Muscle layer of colon (tissue), 2 donors: ENCODE measurements at regions not wholly inside any gene's neighbourhood (a gene's known extent, or its start where the extent isn't known, plus 50 kb on each side); places are given as distances from the start of the nearest gene placed in this dataset.
"Not testable (repeated sequence)": the region's sequence is repeated elsewhere in the genome, so short reads cannot be mapped to it uniquely, and the experiment has no call there.

Experiments used
- H3K27ac ChIP-seq: one replicate; pipeline ENCODE4 v1.7.0; 2013; ENCODE audit warnings: low read depth, mild to moderate bottlenecking, low read length, moderate library complexity
- H3K27me3 ChIP-seq, 2 donors: one replicate each; pipeline ENCODE4 v1.7.0; 2013; ENCODE audit warnings: low read length in 2 of 2, mild to moderate bottlenecking in 2 of 2; ENCODE audit not compliant: insufficient read depth in 2 of 2, control insufficient read depth in 1 of 2
- H3K36me3 ChIP-seq: one replicate; pipeline ENCODE4 v1.7.0; 2013; ENCODE audit warnings: mild to moderate bottlenecking, low read length; ENCODE audit not compliant: insufficient read depth
- H3K4me1 ChIP-seq: one replicate; pipeline ENCODE4 v1.7.0; 2013; ENCODE audit warnings: mild to moderate bottlenecking, low read length; ENCODE audit not compliant: insufficient read depth
- H3K4me3 ChIP-seq, 2 donors: one replicate each; pipeline ENCODE4 v1.7.0; 2013; ENCODE audit warnings: low read length in 2 of 2, low read depth in 1 of 2, mild to moderate bottlenecking in 1 of 2, moderate library complexity in 1 of 2
- H3K9ac ChIP-seq: one replicate; pipeline ENCODE4 v1.7.0; 2013; ENCODE audit warnings: low read length
- H3K9me3 ChIP-seq: one replicate; pipeline ENCODE4 v1.7.0; 2013; ENCODE audit warnings: mild to moderate bottlenecking, low read length
- donor health status: abdominal sarcoma.
- donor health status: Adenocarcinoma of cecum.

DNA sequence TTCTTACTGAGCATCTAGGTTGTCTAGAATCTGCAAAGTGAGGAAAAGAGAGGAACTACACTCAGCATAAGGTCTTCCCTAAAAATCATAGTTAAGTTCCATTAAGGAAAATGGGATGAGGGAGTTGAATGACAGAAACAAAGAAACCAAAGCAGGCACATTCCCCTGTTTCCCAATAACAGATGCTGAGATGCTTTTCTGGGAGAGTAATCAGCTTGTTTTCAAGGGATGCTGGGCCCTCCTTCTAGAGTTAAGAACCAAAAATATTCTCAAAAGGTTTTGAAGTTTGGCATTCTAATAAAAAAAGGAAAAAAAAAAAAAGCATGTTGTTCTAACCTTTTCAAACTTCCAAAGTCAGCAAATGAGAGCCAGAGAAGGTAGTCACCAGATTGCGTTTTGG is 105.2 kb upstream of the ZNF648 start:
- Histone ChIP-seq H3K4me3 (no peak overlapping the region), H3K9ac (no peak overlapping the region), H3K27ac (no peak overlapping the region), H3K4me1 (no peaks in the 10 kb centered on the region), H3K9me3 (no peaks in the 10 kb centered on the region), H3K36me3 (no peaks in the 10 kb centered on the region), H3K27me3 (no peaks in the 10 kb centered on the region)

DNA sequence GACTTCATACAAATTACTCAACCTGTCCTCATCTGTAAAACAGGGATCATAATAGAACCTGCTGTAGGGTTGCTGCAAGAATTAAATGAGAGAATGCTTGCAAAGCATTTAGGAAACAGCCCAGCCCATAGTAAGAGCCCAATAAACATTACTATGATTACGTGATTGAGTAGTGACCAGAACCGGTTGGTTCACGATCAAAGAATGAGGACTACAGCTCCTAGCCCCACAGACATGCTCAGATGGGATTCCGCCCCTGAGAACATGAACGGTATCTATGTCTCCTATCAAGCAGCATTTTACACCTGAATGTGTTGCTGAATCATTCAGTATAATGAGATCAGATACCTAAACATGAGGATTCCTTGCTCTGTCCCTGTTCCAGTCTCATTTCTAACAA is 104.8 kb upstream of the ZNF648 start:
- no peaks in the 10 kb centered on the region for H3K27me3 ChIP-seq
- no peak overlapping the region for H3K9ac ChIP-seq
- no peaks in the 10 kb centered on the region for H3K4me1 ChIP-seq
- no peak overlapping the region for H3K27ac ChIP-seq
- no peak overlapping the region for H3K4me3 ChIP-seq
- no peaks in the 10 kb centered on the region for H3K36me3 ChIP-seq
- no peaks in the 10 kb centered on the region for H3K9me3 ChIP-seq

DNA sequence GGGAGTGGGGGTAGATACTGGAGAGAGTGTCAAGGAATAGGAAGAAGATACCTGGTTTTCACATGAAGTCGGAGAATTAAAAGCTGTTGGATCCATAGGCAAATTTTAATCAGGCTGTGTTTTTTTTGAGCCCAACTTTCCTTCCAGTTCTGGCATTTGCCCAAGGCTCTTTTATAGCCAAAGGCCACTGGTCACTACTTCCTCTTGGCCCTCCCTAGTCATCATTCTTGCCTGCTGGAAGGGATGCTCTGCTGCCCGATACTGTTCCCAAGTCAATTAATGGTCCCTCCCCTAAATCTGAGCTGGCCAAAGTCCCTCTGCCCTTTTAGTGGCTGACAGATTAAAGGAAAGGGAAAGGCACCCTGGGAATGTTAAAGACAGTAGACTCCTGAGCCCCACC is 102.8 kb upstream of the ZNF648 start:
- no peak overlapping the region for H3K27ac ChIP-seq
- no peaks in the 10 kb centered on the region for H3K36me3 ChIP-seq
- no peak overlapping the region for H3K4me3 ChIP-seq

DNA sequence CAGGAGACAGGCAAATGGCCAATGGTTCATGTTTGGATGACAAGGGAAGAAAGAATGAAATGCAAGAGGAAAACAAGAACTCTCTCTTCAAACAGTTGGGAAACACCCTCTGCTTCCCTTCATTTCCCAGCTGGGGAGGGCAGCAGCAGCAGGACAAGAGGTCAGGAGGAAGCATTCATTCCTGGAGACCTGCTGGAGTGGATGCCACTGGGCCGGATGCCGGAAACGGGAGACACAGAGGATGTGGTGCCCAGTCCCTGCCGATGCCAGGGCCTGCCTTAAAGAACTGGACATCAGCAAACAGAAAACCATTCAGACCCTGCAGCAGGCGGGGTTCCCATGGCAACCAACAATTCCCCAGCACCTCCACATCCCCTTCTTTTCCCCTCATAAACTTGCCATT is 102.3 kb upstream of the ZNF648 start:
- Histone ChIP-seq H3K27ac (no peak overlapping the region), H3K27me3 (no peaks in the 10 kb centered on the region), H3K4me3 (no peak overlapping the region), H3K36me3 (no peaks in the 10 kb centered on the region), H3K9ac (no peak overlapping the region), H3K4me1 (no peaks in the 10 kb centered on the region), H3K9me3 (no peaks in the 10 kb centered on the region)

More for the DNA sequence above, 102.8 kb upstream of the ZNF648 start:
- Histone ChIP-seq H3K9me3 (no peaks in the 10 kb centered on the region), H3K9ac (no peak overlapping the region), H3K27me3 (no peaks in the 10 kb centered on the region), H3K4me1 (no peaks in the 10 kb centered on the region)

DNA sequence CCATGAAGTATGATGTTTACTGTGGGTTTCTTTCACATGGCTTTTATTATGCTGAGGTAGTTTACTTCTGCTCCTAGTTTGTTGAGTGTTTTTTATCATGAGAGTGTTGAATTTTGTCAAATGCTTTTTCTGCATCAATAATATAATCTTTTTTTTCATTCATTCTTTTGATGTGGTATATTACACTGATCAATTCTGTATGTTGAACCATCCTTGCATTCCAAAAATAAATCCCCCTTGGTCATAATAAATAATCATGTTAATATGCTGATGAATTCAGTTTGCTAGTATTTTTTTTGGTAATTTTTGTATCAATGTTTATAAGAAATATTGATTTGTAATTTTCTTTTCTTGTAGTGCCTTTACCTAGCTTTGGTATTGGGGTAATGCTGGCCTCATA is 97.9 kb upstream of the ZNF648 start:
- no peak overlapping the region for H3K9ac ChIP-seq
- no peaks in the 10 kb centered on the region for H3K27me3 ChIP-seq
- H3K4me3 ChIP-seq, result no peak overlapping the region
- H3K4me1 ChIP-seq, result no peaks in the 10 kb centered on the region
- no peaks in the 10 kb centered on the region for H3K36me3 ChIP-seq
- H3K9me3 ChIP-seq, result no peaks in the 10 kb centered on the region
- no peak overlapping the region for H3K27ac ChIP-seq

DNA sequence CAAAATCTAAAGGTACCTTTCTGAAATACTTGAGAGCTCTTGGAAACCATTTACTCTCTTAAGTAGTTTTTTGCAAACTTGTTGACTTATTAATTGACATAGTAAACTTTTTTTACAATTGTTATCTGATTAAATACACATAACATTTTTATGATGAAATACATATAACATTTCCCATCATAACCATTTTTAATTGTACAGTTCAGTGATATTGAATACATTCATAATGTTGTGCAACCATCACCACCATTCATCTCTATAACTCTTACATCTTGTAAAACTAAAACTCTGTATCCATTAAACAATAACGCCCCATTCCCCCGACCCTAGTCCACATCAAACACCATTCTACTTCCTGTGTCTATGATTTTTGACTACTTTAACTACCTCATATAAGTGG is 95.7 kb upstream of the ZNF648 start:
- no peaks in the 10 kb centered on the region for H3K4me1 ChIP-seq
- H3K9ac ChIP-seq, result no peak overlapping the region
- no peaks in the 10 kb centered on the region for H3K36me3 ChIP-seq
- no peak overlapping the region for H3K27ac ChIP-seq
- H3K4me3 ChIP-seq, result no peak overlapping the region
- H3K27me3 ChIP-seq, result no peaks in the 10 kb centered on the region
- H3K9me3 ChIP-seq, result no peaks in the 10 kb centered on the region

DNA sequence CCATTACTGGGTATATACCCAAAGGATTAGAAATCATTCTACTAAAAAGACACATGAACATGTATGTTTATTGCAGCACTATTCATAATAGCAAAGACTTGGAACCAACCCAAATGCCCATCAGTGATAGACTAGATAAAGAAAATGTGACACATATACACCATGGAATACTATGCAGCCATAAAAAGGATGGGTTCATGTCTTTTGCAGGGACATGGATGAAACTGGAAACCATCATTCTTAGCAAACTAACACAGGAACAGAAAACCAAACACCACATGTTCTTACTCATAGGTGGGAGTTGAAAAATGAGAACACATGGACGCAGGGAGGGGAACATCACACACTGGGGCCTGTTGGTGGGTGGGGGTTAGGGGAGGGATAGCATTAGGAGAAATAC is 92.9 kb upstream of the ZNF648 start:
- H3K9ac ChIP-seq, H3K4me1 ChIP-seq, H3K4me3 ChIP-seq, H3K9me3 ChIP-seq, H3K27ac ChIP-seq, H3K36me3 ChIP-seq, H3K27me3 ChIP-seq: not testable (repeated sequence)

DNA sequence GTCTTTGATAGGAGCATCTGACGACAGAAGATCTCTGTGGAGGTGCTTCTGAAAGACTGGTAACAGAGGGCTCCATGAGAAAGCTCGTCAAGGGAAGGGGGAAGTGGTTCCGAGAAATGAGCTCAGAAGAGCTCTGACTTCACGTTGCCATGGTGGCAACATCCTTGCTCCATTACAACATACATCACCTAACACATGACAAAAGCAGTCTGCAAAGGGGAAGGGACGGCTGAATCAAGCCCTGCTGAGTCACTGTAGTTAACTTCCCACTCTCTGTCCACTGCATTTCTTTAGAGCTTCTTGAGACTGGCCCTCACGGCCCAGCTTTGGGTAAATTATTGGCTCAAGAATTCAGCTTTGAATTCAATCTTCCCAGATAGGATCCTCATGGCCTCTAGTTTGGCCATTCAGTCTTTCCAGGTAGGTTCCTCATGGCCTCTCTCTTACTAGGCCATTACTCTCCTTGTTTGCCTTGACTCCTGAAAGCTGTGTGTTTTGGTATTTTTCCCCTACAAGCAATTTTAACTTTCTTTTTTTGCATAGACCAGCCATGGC is 88.0 kb upstream of the ZNF648 start:
- no peak overlapping the region for H3K4me3 ChIP-seq
- no peaks in the 10 kb centered on the region for H3K27me3 ChIP-seq
- H3K9me3 ChIP-seq, result no peaks in the 10 kb centered on the region
- H3K27ac ChIP-seq, result no peak overlapping the region
- H3K9ac ChIP-seq, result no peak overlapping the region
- H3K4me1 ChIP-seq, result peaks cover 13% of the 10 kb centered on the region
- no peaks in the 10 kb centered on the region for H3K36me3 ChIP-seq

DNA sequence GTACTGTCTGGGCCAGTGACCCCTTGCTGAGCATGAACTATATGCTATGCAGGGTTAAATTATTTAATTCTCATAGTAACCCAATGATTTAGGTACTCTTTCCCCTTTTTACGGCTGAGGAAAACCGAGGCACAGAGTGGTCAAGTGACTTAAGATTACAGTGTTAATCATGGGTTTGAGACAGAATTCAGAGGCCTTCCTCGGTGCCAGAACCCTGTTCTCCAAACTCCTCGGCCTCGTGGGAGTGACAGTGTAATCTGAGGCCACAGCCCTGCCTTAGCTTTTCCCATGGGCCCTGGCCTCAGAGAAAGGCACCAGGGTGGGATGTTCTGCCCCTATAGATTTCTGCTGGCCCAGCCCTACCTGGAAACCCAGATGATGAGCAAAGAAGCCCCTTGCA is 86.4 kb upstream of the ZNF648 start:
- Histone ChIP-seq H3K9ac (no peak overlapping the region), H3K4me1 (peaks cover 28% of the 10 kb centered on the region), H3K27me3 (no peaks in the 10 kb centered on the region), H3K27ac (no peak overlapping the region), H3K9me3 (no peaks in the 10 kb centered on the region), H3K4me3 (no peak overlapping the region), H3K36me3 (no peaks in the 10 kb centered on the region)

DNA sequence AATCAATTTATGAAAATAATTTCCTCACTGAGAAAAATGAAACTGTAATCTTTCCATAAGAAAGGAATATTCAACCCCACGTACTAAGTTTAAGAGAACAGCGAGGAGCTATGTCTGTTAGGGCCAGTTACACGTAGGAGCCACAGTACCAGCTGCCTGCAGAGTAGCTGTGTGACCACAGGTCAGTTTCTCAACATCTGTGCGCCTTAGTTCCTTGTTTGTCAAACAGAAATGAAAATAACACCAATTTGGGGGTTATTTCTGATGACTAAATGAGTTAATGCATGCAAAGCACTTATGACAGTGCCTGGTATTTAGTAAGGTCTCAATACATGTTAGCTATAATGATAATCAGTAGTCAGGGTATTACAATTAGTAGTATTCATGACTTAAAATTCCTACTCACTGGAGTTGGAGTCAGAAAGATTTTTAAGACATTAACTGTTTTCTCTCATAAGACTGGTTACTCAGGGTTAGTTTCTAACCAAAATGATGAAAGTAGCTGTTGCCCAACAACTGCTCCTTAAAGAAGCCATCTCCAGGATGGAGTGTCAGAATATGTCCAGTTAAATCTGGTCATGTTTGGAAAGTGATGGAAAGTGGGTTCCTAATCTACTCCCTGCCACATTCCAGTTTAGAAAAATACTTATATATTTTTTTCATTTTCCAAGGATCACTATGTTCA is 85.8 kb upstream of the ZNF648 start:
- Histone ChIP-seq H3K9ac (no peak overlapping the region), H3K27ac (no peak overlapping the region), H3K4me1 (peaks cover 29% of the 10 kb centered on the region), H3K36me3 (no peaks in the 10 kb centered on the region), H3K4me3 (no peak overlapping the region), H3K27me3 (no peaks in the 10 kb centered on the region), H3K9me3 (no peaks in the 10 kb centered on the region)

DNA sequence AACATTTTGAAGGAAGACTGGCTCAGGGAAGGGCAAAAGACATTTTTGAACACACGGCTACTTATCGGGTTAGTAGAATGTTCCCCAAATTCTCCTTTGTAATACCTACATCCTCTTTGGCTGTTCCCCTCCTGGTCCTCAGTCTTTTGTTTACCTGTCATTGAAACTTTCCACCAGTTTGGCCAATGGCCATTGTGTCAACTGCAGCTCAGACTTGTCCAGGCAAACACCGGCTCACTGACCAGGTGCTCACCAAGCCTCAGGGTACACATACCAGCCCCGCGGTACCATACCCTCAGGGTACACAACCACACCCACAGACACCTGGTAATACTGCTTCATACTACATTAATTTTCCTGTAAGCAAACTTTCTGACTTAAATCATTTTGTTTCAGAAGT is 84.8 kb upstream of the ZNF648 start:
- Histone ChIP-seq H3K9me3 (no peaks in the 10 kb centered on the region), H3K36me3 (no peaks in the 10 kb centered on the region), H3K9ac (no peak overlapping the region), H3K4me1 (peaks cover 29% of the 10 kb centered on the region), H3K4me3 (no peak overlapping the region), H3K27ac (no peak overlapping the region), H3K27me3 (no peaks in the 10 kb centered on the region)

DNA sequence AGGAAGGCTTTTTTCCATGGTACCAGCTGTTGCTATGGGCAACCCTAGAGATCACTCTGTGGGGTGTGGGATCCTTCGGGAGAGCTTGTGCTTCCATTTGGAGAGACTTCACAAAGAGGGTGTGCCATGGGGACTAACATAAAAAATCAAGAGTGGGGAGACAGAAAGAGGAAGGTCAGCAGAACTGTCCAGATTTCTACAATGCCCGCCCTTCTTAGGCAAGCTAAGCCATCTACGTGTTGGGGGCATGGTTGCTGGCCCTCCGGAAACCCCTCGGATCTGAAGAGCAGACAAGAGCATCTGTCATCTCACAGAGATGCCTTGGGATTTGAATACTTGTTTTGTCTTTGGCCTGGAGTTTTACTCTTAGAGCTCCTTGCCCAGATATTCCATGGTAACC is 83.9 kb upstream of the ZNF648 start:
- Histone ChIP-seq H3K4me1 (peaks cover 29% of the 10 kb centered on the region), H3K27me3 (no peaks in the 10 kb centered on the region), H3K9me3 (no peaks in the 10 kb centered on the region), H3K4me3 (no peak overlapping the region), H3K36me3 (no peaks in the 10 kb centered on the region), H3K27ac (peak overlapping the region; percentile 7), H3K9ac (no peak overlapping the region)
